ENCODE measurements at regions not wholly inside any gene's neighbourhood (a gene's known extent, or its start where the extent isn't known, plus 50 kb on each side); places are given as distances from the start of the nearest gene placed in this dataset.
"Not testable (repeated sequence)": the region's sequence is repeated elsewhere in the genome, so short reads cannot be mapped to it uniquely, and the experiment has no call there.

DNA sequence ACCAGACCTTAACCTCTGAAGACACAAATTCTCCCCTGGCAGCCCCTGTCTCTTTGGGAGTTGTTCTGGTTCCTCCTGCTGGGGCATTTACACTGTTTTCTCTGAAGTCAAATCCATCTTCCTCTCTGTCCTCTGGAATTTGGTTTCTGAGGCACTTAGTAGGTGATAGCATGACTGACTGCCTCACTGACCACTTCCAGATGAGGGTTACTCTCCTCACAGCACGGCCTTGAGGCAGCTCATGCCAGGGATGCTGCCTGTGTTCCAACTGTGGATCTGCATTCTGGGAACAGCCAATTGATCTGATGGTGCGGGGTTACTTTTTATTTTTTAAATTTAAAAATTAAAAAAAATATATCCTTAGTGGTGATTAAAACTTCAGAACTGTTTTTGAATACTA is 140.9 kb upstream of the ROPN1 start:
- DNase-seq (ENCODE audit: insufficient read length, low spot score) = no peak
- no peak for FAIRE-seq

DNA sequence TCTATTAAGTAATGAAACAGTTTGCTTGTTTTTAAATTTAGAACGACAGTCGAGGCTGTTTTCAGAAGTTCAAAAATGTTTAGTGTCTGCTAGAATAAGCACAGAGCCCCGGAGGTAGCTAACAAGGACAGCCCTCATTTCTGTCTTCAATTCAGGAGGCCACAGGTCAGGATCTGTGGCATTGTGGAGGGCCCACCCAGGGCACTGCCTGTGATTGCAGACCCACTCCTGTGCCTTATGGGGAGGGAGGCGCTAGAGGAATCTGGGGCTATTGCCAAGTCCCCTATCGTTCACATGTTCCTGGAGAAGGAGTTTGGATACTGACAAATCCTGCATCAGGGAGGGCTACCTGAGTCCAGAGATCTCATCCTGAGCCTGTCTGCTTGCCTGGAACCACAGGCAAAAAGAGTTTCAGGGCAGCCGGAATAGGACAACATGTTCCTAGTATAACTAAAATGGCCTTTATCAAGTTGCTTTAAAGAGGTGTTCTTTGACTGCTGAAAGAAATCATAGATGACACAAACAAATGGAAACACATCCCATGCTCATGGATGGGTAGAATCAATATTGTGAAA is 141.5 kb upstream of the ROPN1 start:
- FAIRE-seq (no peak), DNase-seq (ENCODE audit: insufficient read length, low spot score) (no peak)

DNA sequence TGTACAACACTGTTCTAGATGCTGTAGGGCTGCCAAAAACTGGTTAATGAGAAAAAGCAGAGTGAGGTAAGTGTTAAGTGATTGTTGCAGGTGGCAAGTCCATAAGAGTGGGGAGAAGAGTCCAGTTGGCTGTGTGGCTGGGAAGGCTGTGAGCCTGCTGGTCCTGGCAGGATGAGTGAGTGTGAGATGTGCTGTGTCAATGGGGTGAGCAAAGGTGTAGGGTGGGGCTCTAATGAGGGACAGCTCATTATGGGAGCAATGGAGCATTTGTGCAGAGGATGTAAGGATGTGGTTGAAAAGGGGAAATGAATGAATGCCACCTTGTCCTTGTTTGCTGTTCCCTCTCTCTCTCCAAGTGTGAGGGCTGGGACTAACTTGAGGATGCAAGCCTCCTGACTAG is 145.3 kb upstream of the ROPN1 start:
- DNase-seq (ENCODE audit: insufficient read length, low spot score) = no peak
- FAIRE-seq = no peak

DNA sequence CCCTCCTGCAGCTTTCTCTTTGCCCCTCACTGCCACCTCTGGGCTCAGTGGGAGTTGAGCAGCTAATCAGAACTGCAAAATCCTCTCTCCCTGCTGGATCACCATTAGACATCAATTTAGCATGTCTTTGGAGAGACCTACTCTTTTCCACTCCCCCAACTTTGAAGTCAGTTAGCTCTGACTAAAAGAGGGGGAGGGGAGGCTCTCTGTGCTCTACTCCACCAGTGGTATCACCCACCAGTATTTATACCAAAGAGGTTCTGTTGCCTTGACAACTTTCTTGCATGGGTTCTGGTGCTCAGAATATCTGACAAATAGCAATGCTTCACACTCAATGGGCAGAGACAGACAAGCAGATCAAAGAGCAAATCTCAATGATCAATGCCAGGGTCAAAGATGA is 146.2 kb upstream of the ROPN1 start:
- no peak for FAIRE-seq
- no peak for DNase-seq (ENCODE audit: insufficient read length, low spot score)

DNA sequence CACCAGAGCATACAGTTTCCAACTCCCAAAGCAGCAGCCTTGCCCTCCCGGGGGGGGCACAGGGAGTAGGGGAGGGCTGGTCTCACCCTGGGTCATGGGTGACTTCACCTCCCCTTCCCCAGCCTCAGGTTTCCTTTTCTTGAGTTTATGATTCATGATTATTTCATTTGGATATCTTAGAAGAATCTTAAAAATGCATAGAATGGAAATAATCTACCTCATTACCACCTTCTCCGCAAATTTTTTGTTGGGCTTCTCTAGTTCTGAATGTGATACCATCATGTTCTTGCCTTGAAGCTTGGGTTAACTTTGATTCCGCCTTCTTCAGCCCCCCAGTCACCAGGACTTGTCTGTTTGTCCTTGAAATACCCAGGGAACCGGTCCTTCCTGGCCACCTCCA is 148.8 kb upstream of the ROPN1 start:
- no peak for FAIRE-seq

DNA sequence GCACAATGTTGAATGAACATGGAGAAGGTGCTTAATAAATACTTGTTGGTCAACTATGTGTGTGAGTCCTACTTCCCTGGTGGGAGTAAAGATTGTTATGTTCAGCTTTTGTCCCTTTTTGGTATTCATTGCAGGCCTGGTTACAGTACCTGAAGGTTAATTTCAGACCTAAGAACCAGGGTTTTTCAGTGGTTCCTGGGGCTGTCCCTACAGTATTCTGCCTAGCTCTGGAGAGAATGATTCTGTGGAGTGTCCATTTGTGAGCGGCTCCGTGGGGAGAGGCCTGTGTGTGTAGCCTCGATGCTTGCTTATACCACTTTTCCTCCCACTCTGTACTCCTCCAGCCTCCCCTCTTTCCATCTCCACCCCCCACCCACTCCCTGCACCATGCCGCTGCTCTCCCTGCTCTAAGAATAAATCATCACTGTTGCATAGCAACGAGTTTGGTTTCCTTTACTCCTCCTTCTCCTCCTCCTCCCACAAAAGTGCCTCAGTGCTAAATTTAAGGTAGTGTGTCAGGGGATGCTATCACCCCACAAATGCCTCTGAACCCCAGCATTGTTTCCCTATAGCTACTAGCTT is 150.6 kb upstream of the ROPN1 start:
- DNase-seq (ENCODE audit: insufficient read length, low spot score) (no peak), FAIRE-seq (no peak)

More for the DNA sequence above, 148.8 kb upstream of the ROPN1 start:
- no peak for DNase-seq (ENCODE audit: insufficient read length, low spot score)

DNA sequence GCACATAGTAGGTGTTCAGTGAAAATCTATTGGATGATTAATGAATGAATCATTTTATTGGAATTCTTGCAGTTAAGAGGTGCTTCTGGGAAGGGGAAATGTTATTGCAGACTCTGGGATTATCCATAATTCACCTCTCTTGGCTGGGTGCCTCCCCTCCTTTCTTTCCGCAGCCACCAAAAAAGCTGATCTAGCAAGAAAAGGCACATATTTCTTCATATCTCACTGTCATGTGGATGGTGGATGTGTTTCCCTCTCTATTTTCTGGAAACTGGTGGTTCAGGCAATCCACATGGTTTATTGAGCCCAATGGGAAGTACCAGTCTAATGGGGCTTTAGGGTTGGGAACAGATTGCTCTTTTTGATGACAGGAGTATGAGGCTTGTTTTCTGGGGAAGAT is 151.1 kb upstream of the ROPN1 start:
- DNase-seq (ENCODE audit: insufficient read length, low spot score) = no peak
- no peak for FAIRE-seq

DNA sequence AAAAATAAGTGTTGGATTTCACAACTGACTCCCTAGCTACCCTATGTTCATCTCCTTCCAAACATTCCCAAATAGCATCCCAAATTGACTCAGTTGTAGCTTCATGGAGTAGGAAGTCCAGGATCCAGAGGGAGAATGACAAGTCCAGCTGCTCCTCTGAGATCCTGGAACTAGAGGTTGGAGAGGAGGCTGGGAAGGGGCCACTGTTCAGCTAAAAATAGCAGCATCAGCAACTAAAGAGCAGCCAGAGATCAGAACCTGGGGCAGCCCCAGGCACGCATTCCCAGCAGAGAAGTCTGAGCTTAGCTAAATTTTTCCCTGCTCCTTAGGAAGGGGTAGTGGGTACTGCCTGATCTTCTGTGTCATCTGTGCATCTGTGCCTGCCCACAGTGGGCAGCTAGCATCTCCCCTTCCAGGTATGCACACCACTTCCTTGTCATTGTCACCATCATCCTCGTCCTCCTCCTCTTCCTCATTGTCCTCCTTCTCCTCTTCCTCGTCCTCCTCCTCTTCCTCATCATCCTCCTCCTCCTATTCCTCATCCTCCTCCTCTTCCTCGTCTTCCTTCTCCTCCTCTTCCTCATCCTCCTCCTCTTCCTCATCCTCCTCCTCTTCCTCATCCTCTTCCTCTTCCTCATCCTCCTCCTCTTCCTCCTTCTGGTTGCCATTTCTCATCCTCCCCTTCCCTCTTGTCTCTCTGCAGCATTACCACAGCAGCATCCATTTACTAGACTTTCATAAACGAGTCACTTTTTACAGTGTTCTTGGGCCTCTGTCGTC is 152.3 kb upstream of the ROPN1 start:
- no peak for DNase-seq (ENCODE audit: insufficient read length, low spot score)
- FAIRE-seq = no peak

DNA sequence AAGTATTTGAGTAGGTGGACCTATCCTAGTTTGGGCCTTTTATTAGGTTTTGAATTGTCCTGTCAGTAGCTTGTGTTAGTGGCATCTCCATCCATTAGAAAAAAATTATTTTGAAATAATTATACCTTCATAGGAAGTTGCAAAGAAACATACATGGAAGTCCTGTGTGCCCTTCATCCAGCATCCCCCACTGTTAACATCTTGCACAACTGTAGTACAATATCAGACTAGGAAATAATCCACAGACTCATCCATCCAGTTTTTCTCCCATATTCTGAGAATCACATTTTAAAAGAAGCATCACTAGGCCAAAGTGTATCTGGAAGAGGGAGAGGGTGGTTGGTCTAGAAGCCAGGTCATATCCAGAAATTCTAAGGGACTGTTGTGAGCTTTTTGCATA is 155.5 kb upstream of the ROPN1 start:
- FAIRE-seq = no peak
- DNase-seq (ENCODE audit: insufficient read length, low spot score) = no peak

DNA sequence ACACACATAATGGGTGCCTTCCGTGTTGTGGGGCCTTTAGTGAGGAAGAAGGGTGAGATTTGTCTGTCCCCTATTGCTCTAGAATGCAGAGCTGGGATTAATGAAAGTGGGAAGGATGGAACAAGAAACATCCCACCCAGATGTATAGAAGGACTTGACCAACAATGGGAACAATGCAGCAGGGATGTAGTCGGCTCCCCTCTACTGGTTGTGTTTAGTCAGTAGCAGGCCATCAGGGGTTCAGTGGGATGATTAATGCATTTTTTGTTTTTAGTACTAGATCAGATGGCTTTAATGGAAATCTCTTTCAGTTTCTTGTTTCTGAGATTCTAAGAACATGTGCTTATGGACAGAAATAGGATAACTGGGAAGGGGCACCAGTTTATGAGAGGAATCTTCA is 156.0 kb upstream of the ROPN1 start:
- FAIRE-seq = no peak
- DNase-seq (ENCODE audit: insufficient read length, low spot score) = no peak

DNA sequence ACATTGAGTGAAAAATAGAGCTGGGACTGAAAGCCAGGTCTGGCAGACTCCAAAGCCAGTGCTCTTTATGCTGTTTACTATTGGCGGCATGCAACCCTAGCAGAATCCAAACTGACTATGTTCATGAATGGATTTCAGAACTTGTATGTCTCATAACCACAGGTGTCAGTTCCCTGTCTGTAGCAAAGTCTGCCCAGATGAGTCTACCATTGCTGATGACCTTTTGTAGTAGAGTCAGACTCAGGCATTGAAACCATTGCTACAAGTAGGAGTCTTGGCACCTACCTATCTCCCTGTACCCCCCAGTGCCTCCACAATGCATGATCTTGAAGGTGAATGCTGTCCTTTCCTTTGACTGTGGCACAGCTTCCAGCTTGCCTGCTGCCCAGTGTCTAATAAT is 157.2 kb upstream of the ROPN1 start:
- no peak for FAIRE-seq
- DNase-seq (ENCODE audit: insufficient read length, low spot score) = no peak

DNA sequence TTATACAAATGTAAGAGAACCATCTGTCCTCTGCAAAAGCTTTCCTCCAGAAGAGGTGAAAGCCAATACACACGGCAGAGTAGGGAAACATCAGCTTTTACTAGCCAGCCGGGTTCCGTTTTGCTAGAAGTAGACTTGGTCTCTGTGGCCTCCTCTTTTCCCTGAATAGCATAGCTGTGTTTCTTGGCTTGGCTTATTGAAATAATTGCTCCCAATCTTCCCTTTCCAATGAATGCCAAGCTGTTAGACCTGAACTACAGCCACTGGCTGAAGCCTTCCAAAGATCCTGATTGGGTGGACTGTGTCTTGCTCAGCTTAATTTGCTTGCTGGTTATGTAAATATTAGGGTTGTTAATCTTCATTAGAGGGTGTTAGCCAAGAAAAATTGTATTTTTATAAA is 157.8 kb upstream of the ROPN1 start:
- FAIRE-seq (no peak), DNase-seq (ENCODE audit: insufficient read length, low spot score) (no peak)

DNA sequence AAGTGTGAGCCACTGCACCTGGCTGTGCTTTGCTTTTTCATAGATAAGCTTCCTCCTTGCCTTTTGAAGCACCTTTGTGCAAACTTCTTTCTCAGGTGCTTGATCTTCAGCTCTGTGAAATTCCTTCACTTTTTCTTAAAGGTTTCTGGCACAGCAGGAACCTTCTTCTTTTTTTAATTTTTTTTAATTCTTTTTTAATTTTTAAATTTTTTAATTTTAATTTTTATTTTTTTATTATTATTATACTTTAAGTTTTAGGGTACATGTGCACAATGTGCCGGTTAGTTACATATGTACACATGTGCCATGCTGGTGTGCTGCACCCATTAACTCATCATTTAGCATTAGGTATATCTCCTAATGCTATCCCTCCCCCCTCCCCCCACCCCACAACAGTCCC is 161.0 kb upstream of the ROPN1 start:
- DNase-seq (ENCODE audit: insufficient read length, low spot score); FAIRE-seq: not testable (repeated sequence)

DNA sequence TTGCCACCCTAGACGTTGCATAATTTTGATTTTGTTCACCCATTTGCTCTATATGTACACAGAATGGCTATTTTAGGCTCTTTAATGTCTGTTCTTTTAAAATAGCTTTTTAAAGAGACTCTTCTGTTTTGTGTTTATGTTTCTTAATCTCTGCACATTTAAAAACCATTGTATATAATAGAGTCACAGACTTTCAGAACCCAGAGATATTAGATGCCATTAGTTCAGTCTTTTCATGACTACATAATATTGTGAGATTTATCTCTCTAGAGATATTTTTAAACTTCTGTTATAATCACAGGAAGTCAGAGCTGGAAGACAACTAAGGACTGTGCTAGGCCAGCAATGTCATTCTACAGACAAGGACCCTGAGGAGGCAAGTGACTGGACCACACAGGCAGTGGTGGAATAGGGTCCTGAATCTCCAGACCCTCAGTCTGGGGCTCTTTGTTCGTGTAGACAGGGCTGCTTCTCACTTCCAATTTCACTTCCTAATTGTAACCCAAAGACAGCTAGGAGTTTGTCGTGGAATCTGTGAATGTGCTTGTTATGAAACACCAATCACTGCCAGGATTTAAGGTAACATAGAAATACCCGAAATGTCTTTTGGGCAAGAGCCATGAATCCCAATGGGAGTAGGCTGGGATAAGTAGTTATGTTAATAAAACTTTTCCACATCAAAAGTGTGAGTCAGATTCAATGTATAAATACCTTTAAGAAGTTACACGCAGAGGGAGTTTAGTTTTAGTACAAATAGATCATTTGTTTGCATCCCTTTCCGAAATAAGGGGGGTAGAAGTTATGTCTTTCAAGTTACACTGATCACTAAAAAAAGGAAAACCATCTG is 165.2 kb upstream of the ROPN1 start:
- no peak for FAIRE-seq
- DNase-seq (ENCODE audit: insufficient read length, low spot score) = no peak

DNA sequence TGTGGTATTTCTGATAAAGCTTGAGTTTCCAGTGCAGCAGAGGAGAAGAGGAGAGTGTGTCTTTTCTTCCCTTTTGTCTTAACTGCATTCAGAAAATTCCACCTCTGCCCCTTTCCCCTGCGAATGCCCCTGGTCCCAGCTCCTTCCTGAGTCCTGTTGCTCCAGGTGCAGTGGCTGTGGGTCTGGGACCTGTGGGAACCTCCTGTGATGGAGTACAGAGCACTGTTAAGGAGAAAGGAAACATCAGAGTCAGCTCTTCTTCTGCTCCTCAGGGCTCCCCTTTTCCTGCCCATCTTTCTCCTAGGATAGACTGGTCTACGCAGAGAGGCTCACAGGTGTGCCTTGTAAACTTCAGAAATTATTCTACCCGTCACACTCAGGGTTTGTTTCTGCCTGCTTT is 165.8 kb upstream of the ROPN1 start:
- no peak for FAIRE-seq
- no peak for DNase-seq (ENCODE audit: insufficient read length, low spot score)

DNA sequence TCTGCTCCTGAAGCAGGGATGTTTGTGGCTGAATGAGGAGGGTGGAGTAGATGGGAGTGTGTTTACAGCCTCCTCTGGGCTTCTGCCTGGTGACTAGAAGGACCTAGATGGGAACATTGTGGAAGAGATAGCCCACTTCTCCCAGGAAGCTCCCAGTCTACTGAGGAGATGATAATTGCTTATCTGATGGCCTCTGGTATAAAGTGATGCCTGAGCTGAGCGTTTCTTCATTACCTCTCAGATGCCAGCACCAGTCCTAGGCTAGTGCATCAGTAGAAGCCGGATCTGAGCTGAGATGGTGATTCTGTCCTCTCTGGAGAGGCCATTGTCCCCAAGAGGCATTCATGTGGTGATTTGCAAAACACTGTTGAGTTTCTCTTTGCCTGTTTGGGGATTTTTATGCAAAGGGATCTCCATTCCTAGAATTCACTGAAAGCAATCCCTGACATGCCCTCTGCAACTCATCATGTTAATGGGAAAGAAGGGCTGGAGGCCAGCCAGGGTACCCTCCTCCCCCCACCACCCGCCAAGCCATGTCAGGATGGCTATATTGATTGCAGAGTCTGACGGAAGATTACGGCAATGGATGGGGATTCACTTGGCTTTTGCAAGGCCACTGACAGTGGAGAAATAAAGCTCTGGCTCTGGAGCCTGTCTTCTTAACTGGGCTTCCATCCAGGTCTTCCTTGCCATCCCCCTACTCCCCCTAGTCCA is 166.4 kb upstream of the ROPN1 start:
- DNase-seq (ENCODE audit: insufficient read length, low spot score) = no peak
- no peak for FAIRE-seq

DNA sequence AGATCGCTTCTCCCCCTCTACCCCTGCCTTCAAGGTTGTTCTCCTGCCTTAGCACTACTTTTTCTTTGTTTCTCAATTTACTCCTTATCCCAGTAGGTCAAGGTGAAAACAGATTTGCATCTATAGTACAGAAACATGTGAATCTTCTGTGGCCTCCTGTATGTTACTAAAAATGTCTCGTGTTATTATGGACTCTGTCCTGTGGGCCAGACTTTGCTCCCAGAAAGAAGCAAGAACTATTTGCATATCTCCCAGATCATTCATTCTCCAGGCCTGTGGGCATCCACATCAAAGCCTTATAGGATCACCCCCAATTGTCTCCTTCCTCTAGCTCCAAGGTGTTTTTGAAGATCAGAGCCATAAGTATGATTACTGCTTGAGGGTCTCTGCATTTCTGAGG is 169.5 kb upstream of the ROPN1 start:
- FAIRE-seq (no peak), DNase-seq (ENCODE audit: insufficient read length, low spot score) (no peak)

DNA sequence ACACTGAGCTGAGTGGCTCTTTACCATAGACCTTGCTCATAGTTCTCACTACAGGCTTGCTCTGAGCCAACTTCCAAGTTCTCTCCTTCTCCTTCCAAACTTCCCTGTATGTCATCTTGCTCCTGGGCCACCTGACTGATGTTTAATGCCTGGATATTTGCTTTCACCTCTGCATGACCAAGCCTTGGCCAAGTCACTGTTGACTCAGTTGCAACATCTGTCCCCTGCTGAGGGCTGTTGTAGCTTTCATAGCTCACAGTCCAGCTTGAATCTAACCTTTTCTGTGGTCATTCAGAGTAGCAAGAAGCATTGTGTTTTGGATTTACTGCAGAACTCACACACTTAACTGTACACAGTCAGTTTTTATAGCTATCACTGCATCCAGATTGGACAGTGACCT is 171.8 kb upstream of the ROPN1 start:
- DNase-seq (ENCODE audit: insufficient read length, low spot score) = no peak
- FAIRE-seq = no peak

DNA sequence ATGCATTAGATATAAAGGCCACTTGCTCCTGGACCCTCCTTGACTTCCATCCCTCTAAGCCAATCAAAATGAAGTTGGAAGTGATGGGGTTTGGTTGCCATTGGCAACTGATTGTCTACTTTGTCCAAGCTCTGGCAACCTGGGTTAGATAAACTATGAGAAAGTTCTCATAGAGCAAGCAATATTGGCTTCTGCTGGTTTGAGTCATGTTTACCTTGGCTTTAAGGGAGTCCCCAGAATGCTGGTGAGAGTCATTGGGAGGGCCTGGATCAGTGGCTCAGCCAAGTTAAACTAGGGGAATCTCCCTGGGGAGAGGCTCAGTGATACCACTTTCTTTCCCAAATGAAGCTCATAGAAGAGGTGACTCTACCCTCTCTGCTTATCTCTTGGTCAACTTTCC is 176.3 kb upstream of the ROPN1 start:
- DNase-seq (ENCODE audit: insufficient read length, low spot score) = no peak
- FAIRE-seq = no peak

DNA sequence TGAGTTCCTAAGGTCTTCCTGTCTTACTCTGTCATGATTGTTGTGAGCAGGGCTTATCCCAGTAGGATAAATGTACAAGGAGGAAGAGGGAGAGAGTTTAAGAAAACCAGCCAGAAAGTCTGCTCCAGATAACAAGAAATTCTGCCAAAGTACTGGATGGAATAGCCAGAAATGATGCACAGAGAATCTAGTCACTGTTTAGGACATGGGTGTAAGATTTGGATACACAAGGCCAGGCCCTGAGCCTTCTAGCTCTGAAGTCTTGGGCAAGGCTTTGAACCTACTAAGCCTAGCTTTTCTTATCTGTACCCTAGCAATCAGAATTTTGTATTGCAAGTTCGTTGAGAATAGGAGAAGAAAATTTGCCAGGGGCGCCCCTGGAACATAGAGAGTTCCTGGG is 180.4 kb upstream of the ROPN1 start:
- FAIRE-seq = no peak

DNA sequence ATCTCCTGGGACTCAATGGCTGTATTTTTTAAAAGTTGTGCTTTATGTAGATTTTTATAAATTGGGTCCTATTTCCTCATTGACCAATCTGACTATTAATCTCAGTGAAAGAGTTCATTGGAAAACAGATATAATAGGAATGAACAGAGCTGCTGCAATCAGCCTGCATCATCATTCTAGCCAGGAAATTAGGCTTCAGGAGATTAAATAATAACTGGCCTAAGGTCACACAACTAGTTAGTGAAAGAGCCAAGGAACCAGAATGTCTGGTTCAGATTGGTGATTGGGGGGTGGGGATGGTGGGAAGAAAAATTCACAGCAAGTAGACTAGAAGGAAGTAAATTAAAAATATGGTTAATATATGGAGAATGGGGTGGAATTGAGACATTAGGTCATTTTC is 180.9 kb upstream of the ROPN1 start:
- no peak for DNase-seq (ENCODE audit: insufficient read length, low spot score)
- no peak for FAIRE-seq

More for the DNA sequence above, 180.4 kb upstream of the ROPN1 start:
- no peak for DNase-seq (ENCODE audit: insufficient read length, low spot score)
